ENCODE measurements at regions not wholly inside any gene's neighbourhood (a gene's known extent, or its start where the extent isn't known, plus 50 kb on each side); places are given as distances from the start of the nearest gene placed in this dataset.

DNA sequence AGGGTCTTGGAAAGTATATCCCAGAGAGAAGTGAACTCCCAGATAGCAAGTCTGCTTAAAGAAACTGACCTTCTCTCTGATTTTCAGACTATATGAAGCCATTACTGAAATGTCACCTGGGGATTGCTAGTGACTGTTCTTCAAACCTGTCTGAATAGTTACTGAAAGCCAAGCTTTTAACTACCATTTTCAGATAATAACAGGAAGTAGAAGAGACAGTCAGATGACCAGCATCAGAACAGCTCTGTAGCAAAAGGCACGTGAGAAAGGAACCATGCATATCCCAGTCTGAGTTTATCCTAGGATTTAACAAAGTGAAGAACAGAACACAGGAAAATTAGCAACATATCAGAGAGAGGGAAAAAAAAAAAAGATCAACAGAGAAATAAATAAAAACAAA, 74.9 kb upstream of the SELENOP start:
- Histone ChIP-seq H3K27me3 (ENCODE audit: insufficient read depth, low read length) (peaks cover 8% of the 10 kb centered on the region), H4K20me1 (ENCODE audit: insufficient read depth, low read length) (no peaks in the 10 kb centered on the region), H3K4me3 (ENCODE audit: insufficient read depth, low read depth, low read length) (no peak overlapping the region), H3K36me3 (ENCODE audit: insufficient read depth, low read length) (no peaks in the 10 kb centered on the region), H3K4me2 (ENCODE audit: low read length) (no peak overlapping the region), H3K9ac (ENCODE audit: low read length) (no peak overlapping the region), H3K27ac (ENCODE audit: low read depth, low read length) (no peak overlapping the region), H3K4me1 (ENCODE audit: insufficient read depth, low read length) (no peaks in the 10 kb centered on the region), H2AFZ (ENCODE audit: low read depth, low read length) (no peak overlapping the region), H3K9me3 (ENCODE audit: insufficient read depth, low read depth, low read length) (no peaks in the 10 kb centered on the region), H3K79me2 (ENCODE audit: insufficient read depth, low read length) (no peaks in the 10 kb centered on the region)
- TF ChIP-seq EZH2 (IDR thresholded peaks at IDR 0.05; ENCODE audit: insufficient read depth, low read length) = no peak
- TF ChIP-seq, protein P1, sequence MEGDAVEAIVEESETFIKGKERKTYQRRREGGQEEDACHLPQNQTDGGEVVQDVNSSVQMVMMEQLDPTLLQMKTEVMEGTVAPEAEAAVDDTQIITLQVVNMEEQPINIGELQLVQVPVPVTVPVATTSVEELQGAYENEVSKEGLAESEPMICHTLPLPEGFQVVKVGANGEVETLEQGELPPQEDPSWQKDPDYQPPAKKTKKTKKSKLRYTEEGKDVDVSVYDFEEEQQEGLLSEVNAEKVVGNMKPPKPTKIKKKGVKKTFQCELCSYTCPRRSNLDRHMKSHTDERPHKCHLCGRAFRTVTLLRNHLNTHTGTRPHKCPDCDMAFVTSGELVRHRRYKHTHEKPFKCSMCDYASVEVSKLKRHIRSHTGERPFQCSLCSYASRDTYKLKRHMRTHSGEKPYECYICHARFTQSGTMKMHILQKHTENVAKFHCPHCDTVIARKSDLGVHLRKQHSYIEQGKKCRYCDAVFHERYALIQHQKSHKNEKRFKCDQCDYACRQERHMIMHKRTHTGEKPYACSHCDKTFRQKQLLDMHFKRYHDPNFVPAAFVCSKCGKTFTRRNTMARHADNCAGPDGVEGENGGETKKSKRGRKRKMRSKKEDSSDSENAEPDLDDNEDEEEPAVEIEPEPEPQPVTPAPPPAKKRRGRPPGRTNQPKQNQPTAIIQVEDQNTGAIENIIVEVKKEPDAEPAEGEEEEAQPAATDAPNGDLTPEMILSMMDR (IDR thresholded peaks at IDR 0.05; ENCODE audit: insufficient read depth, low read depth, low read length) = no peak
- no peak overlapping the region for H3K4me3 Mint-ChIP-seq (ENCODE audit: unreplicated experiment)
- DNase-seq (ENCODE audit: low read depth) (no peak), FAIRE-seq (no peak)
- H3K27me3 Mint-ChIP-seq (ENCODE audit: low read depth, unreplicated experiment) = peaks cover 1% of the 10 kb centered on the region
- no peaks in the 10 kb centered on the region for H3K9me3 Mint-ChIP-seq (ENCODE audit: unreplicated experiment)
- H3K4me1 Mint-ChIP-seq (ENCODE audit: low read depth, unreplicated experiment) = no peaks in the 10 kb centered on the region
- H3K27ac Mint-ChIP-seq (ENCODE audit: unreplicated experiment) = no peak overlapping the region
- no peaks in the 10 kb centered on the region for H3K36me3 Mint-ChIP-seq (ENCODE audit: low read depth, unreplicated experiment)

DNA sequence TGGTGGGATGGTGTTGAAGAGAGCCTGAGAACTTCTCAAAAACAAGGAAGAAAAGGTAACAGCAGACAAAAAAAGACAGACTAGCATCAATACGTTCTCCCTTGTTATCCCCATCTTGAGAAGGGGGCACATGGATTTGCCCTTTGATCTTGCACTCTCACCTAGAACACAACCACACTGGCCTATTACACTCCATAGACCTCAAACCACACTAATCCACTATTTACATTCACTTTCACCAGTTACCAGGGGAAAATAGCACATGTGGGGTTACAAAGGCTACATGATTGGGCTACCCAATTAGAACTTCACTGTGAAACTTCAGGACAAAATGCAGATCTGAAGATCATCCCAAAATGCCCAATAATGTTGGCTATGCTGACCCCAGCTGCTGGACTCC, 72.6 kb upstream of the SELENOP start:
- no peaks in the 10 kb centered on the region for H3K27me3 Mint-ChIP-seq (ENCODE audit: low read depth, unreplicated experiment)
- TF ChIP-seq, protein P1 (IDR thresholded peaks at IDR 0.05; ENCODE audit: insufficient read depth, low read depth, low read length) = no peak
- TF ChIP-seq EZH2 (IDR thresholded peaks at IDR 0.05; ENCODE audit: insufficient read depth, low read length) = no peak
- Histone ChIP-seq H3K79me2 (ENCODE audit: insufficient read depth, low read length) (no peaks in the 10 kb centered on the region), H2AFZ (ENCODE audit: low read depth, low read length) (no peak overlapping the region), H3K4me3 (ENCODE audit: insufficient read depth, low read depth, low read length) (no peak overlapping the region), H3K9ac (ENCODE audit: low read length) (no peak overlapping the region), H3K9me3 (ENCODE audit: insufficient read depth, low read depth, low read length) (no peaks in the 10 kb centered on the region), H3K4me1 (ENCODE audit: insufficient read depth, low read length) (no peaks in the 10 kb centered on the region), H3K27ac (ENCODE audit: low read depth, low read length) (no peak overlapping the region), H3K4me2 (ENCODE audit: low read length) (no peak overlapping the region), H4K20me1 (ENCODE audit: insufficient read depth, low read length) (no peaks in the 10 kb centered on the region), H3K36me3 (ENCODE audit: insufficient read depth, low read length) (no peaks in the 10 kb centered on the region), H3K27me3 (ENCODE audit: insufficient read depth, low read length) (peaks cover 8% of the 10 kb centered on the region)
- H3K4me3 Mint-ChIP-seq (ENCODE audit: unreplicated experiment) = no peak overlapping the region
- DNase-seq (ENCODE audit: low read depth) = no peak
- H3K9me3 Mint-ChIP-seq (ENCODE audit: unreplicated experiment) = no peaks in the 10 kb centered on the region
- no peak for FAIRE-seq
- H3K36me3 Mint-ChIP-seq (ENCODE audit: low read depth, unreplicated experiment) = no peaks in the 10 kb centered on the region
- no peaks in the 10 kb centered on the region for H3K4me1 Mint-ChIP-seq (ENCODE audit: low read depth, unreplicated experiment)
- no peak overlapping the region for H3K27ac Mint-ChIP-seq (ENCODE audit: unreplicated experiment)

DNA sequence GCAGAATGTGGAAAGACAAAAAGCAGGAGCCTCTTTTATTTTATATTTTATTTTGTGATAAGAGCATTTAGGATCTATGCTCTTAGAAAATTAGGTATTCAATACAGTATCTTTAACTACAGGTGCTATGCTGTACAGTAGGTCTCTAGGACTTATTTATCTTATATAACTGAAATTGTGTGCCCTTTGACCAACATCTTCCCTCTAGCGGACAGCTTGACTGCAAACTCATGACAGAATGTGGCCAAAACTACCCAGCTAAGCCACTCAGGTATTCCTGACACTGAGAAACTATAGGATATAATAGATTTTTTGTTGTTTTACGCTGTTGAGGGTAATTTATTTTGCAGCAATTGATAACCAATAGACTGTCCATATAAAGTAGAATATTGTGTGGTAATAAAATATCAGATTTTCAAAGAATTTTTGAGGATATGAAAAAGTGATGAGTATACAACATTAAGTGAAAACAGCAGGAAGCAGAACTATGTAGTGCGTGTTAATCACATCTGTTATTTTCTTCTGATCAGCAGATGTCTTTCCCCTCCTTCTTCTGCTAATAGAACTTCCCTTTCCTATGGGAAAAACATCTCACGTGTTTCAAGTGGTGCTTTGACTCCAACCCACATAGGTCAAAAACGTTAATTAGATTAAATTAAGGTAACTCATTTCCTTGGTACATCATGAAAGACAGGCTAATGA, 69.9 kb upstream of the SELENOP start:
- no peaks in the 10 kb centered on the region for H3K4me1 Mint-ChIP-seq (ENCODE audit: low read depth, unreplicated experiment)
- no peaks in the 10 kb centered on the region for H3K36me3 ChIP-seq (ENCODE audit: insufficient read depth, low read length)
- no peak overlapping the region for H3K4me3 ChIP-seq (ENCODE audit: insufficient read depth, low read depth, low read length)
- no peaks in the 10 kb centered on the region for H4K20me1 ChIP-seq (ENCODE audit: insufficient read depth, low read length)
- no peak overlapping the region for H3K27ac Mint-ChIP-seq (ENCODE audit: unreplicated experiment)
- no peak overlapping the region for H3K9ac ChIP-seq (ENCODE audit: low read length)
- no peaks in the 10 kb centered on the region for H3K9me3 Mint-ChIP-seq (ENCODE audit: unreplicated experiment)
- H3K79me2 ChIP-seq (ENCODE audit: insufficient read depth, low read length) = no peaks in the 10 kb centered on the region
- no peaks in the 10 kb centered on the region for H3K36me3 Mint-ChIP-seq (ENCODE audit: low read depth, unreplicated experiment)
- no peak for DNase-seq (ENCODE audit: low read depth)
- no peak for TF ChIP-seq EZH2 (IDR thresholded peaks at IDR 0.05; ENCODE audit: insufficient read depth, low read length)
- TF ChIP-seq, protein P1 (IDR thresholded peaks at IDR 0.05; ENCODE audit: insufficient read depth, low read depth, low read length) = no peak
- no peaks in the 10 kb centered on the region for H3K4me1 ChIP-seq (ENCODE audit: insufficient read depth, low read length)
- H3K4me3 Mint-ChIP-seq (ENCODE audit: unreplicated experiment) = no peak overlapping the region
- peaks cover 7% of the 10 kb centered on the region for H3K27me3 Mint-ChIP-seq (ENCODE audit: low read depth, unreplicated experiment)
- H3K27me3 ChIP-seq (ENCODE audit: insufficient read depth, low read length) = peaks cover 6% of the 10 kb centered on the region
- H3K27ac ChIP-seq (ENCODE audit: low read depth, low read length) = no peak overlapping the region
- H3K9me3 ChIP-seq (ENCODE audit: insufficient read depth, low read depth, low read length) = no peaks in the 10 kb centered on the region
- H2AFZ ChIP-seq (ENCODE audit: low read depth, low read length) = no peak overlapping the region
- H3K4me2 ChIP-seq (ENCODE audit: low read length) = no peak overlapping the region
- FAIRE-seq = no peak
